B cell (primary cell): ENCODE measurements at regions not wholly inside any gene's neighbourhood (a gene's known extent, or its start where the extent isn't known, plus 50 kb on each side); places are given as distances from the start of the nearest gene placed in this dataset.

Experiments
- ATAC-seq: fragments of 200-7000 bp; cut with Tn5 transposase; one replicate; pipeline ENCODE4 v1.10.0; 2021; ENCODE audit warnings: low read depth, mild to moderate bottlenecking, moderate number of reproducible peaks, moderate library complexity
- CTCF ChIA-PET: fragments of 350-600 bp; sonication (Branson Sonifier 250); formaldehyde crosslinking; loops from one replicate; lab custom pipeline; 2021; ENCODE audit warnings: antibody characterized with exemption, inconsistent platforms; lab: Charles Lee
- POLR2A ChIA-PET: fragments of 350-600 bp; sonication (Branson Sonifier 250); formaldehyde crosslinking; loops from one replicate; lab custom pipeline; 2021; ENCODE audit warnings: antibody characterized with exemption; lab: Charles Lee
- DNase-seq: peaks from one replicate; pipeline ENCODE4 v3.0.0; 2013
- H2AFZ ChIP-seq: 2 replicates; pipeline ENCODE4 v1.6.1; 2012; ENCODE audit warnings: mild to moderate bottlenecking, low read depth, low read length; ENCODE audit not compliant: insufficient read depth, poor library complexity, severe bottlenecking
- H3K27ac ChIP-seq, 2 donors: 1 replicate in 1 of 2; 2 replicates in 1 of 2; pipeline ENCODE4 v1.5.1; 2012 to 2013; ENCODE audit warnings: low read length in 2 of 2, mild to moderate bottlenecking in 2 of 2, moderate library complexity in 1 of 2
- H3K27me3 ChIP-seq, 4 experiments: fragments of 200-600 bp in 1 of 4; sonication (generic) in 1 of 4; replicated peaks in 1 of 4; 1 replicate in 2 of 4; 2 replicates in 2 of 4; pipeline versions ENCODE4 v1.6.1 to v1.7.0; 2013 to 2016; ENCODE audit warnings: low read length in 3 of 4, mild to moderate bottlenecking in 2 of 4, mixed read lengths in 1 of 4, moderate library complexity in 1 of 4; ENCODE audit not compliant: insufficient read depth in 4 of 4, control insufficient read depth in 3 of 4; ENCODE audit errors: control extremely low read depth in 1 of 4
- H3K36me3 ChIP-seq, 2 experiments: replicated peaks in 1 of 2; 1 replicate in 1 of 2; 2 replicates in 1 of 2; pipeline versions ENCODE4 v1.6.1 to v1.7.1; 2013; ENCODE audit warnings: low read length in 1 of 2; ENCODE audit not compliant: insufficient read depth in 2 of 2, control insufficient read depth in 1 of 2; ENCODE audit errors: control extremely low read depth in 1 of 2, extremely low read depth in 1 of 2
- H3K4me1 ChIP-seq, 2 donors: fragments of 200-600 bp in 1 of 2; sonication (generic) in 1 of 2; 1 replicate in 1 of 2; 2 replicates in 1 of 2; pipeline versions ENCODE4 v1.5.1 to v1.6.1; 2013 to 2017; ENCODE audit warnings: low read length in 2 of 2; ENCODE audit not compliant: control insufficient read depth in 2 of 2, insufficient read depth in 2 of 2
- H3K4me2 ChIP-seq: replicated peaks from 2 replicates; pipeline ENCODE3; 2012; ENCODE audit warnings: mild to moderate bottlenecking, low read depth, low read length; ENCODE audit not compliant: poor library complexity, severe bottlenecking
- H3K4me3 ChIP-seq, 5 experiments: fragments of 200-600 bp in 1 of 5; sonication (generic) in 1 of 5; 1 replicate in 3 of 5; 2 replicates in 2 of 5; pipeline versions ENCODE4 v1.5.1 to v1.7.0; 2011 to 2016; ENCODE audit warnings: low read length in 4 of 5, mild to moderate bottlenecking in 4 of 5, low read depth in 2 of 5, control low read depth in 1 of 5, moderate library complexity in 1 of 5; ENCODE audit not compliant: insufficient read depth in 1 of 5; ENCODE audit errors: control extremely low read depth in 1 of 5, extremely low read depth in 1 of 5
- H3K79me2 ChIP-seq: fragments of 200-600 bp; sonication (generic); one replicate; pipeline ENCODE4 v1.6.0; 2016; ENCODE audit warnings: low read length; ENCODE audit not compliant: control insufficient read depth, insufficient read depth
- H3K9ac ChIP-seq: fragments of 200-600 bp; sonication (generic); 2 replicates; pipeline ENCODE4 v1.6.1; 2017; ENCODE audit warnings: mild to moderate bottlenecking, low read length, moderate library complexity
- H3K9me3 ChIP-seq, 3 donors: one replicate each; pipeline versions ENCODE4 v1.6.1 to v1.7.1; 2013; ENCODE audit warnings: low read length in 2 of 3; ENCODE audit not compliant: control insufficient read depth in 2 of 3, insufficient read depth in 1 of 3; ENCODE audit errors: control extremely low read depth in 1 of 3
- H4K20me1 ChIP-seq: 2 replicates; pipeline ENCODE4 v1.6.0; 2012; ENCODE audit warnings: mild to moderate bottlenecking, low read length; ENCODE audit not compliant: insufficient read depth, control insufficient read depth, poor library complexity, severe bottlenecking
- H3K27ac Mint-ChIP-seq: one replicate; pipeline ENCODE4 v1.8.0; 2021; ENCODE audit warnings: mixed read lengths
- H3K27me3 Mint-ChIP-seq: one replicate; pipeline ENCODE4 v1.8.0; 2021; ENCODE audit warnings: mixed read lengths
- H3K4me1 Mint-ChIP-seq: one replicate; pipeline ENCODE4 v1.8.0; 2021; ENCODE audit warnings: mixed read lengths
- H3K4me3 Mint-ChIP-seq: one replicate; pipeline ENCODE4 v1.8.0; 2021; ENCODE audit warnings: mixed read lengths
- H3K9me3 Mint-ChIP-seq: one replicate; pipeline ENCODE4 v1.8.0; 2022; ENCODE audit warnings: mixed read lengths; ENCODE audit not compliant: insufficient read depth
- EZH2 ChIP-seq: IDR thresholded peaks from 2 replicates; pipeline ENCODE4 v1.6.1; 2012; ENCODE audit warnings: borderline replicate concordance, low read depth, mild to moderate bottlenecking, moderate library complexity, low read length; ENCODE audit not compliant: insufficient read depth, poor library complexity, severe bottlenecking
- WGBS: methylation state at CpG from one replicate; pipeline ENCODE4 v1.1.5; 2013; ENCODE audit warnings: missing lambda C conversion rate; ENCODE audit not compliant: insufficient coverage; 5-methylcytosine and 5-hydroxymethylcytosine counted together
- intact Hi-C: fragments of 100-400 bp; cut with micrococcal nuclease; formaldehyde crosslinking; loops from one replicate; pipeline ENCODE4 v1.10.0; 2022
- TF ChIP-seq, protein P1 (sequence below): fragments of 200-600 bp; IDR thresholded peaks from one replicate; pipeline ENCODE4 v1.8.0; 2022; ENCODE audit warnings: antibody characterized with exemption, mild to moderate bottlenecking

GRCh38 chr4:134780244-134780643 is 578.7 kb upstream of the PABPC4L start:
- Histone ChIP-seq H3K27ac (no peak overlapping the region), H2AFZ (no peak overlapping the region), H3K36me3 (no peaks in the 10 kb centered on the region), H3K4me2 (no peak overlapping the region), H3K9ac (no peak overlapping the region), H3K79me2 (no peaks in the 10 kb centered on the region), H3K27me3 (no peaks in the 10 kb centered on the region), H3K9me3 (no peaks in the 10 kb centered on the region), H3K4me1 (no peaks in the 10 kb centered on the region), H4K20me1 (no peaks in the 10 kb centered on the region), H3K4me3 (no peak overlapping the region)
- ATAC-seq (no peak), DNase-seq (no peak)
- H3K4me1 Mint-ChIP-seq: no peaks in the 10 kb centered on the region
- H3K27ac Mint-ChIP-seq: no peak overlapping the region
- H3K27me3 Mint-ChIP-seq: no peaks in the 10 kb centered on the region
- peaks cover 1% of the 10 kb centered on the region for H3K9me3 Mint-ChIP-seq
- ChIA-PET CTCF (no interaction called here), POLR2A (no interaction called here)
- H3K4me3 Mint-ChIP-seq: no peak overlapping the region
- TF ChIP-seq, protein P1, sequence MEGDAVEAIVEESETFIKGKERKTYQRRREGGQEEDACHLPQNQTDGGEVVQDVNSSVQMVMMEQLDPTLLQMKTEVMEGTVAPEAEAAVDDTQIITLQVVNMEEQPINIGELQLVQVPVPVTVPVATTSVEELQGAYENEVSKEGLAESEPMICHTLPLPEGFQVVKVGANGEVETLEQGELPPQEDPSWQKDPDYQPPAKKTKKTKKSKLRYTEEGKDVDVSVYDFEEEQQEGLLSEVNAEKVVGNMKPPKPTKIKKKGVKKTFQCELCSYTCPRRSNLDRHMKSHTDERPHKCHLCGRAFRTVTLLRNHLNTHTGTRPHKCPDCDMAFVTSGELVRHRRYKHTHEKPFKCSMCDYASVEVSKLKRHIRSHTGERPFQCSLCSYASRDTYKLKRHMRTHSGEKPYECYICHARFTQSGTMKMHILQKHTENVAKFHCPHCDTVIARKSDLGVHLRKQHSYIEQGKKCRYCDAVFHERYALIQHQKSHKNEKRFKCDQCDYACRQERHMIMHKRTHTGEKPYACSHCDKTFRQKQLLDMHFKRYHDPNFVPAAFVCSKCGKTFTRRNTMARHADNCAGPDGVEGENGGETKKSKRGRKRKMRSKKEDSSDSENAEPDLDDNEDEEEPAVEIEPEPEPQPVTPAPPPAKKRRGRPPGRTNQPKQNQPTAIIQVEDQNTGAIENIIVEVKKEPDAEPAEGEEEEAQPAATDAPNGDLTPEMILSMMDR: no peak
- TF ChIP-seq EZH2: no peak
- no CpG with 5 or more reads among the region's 2 CpGs for WGBS
- intact Hi-C loops: no loop called here

DNA sequence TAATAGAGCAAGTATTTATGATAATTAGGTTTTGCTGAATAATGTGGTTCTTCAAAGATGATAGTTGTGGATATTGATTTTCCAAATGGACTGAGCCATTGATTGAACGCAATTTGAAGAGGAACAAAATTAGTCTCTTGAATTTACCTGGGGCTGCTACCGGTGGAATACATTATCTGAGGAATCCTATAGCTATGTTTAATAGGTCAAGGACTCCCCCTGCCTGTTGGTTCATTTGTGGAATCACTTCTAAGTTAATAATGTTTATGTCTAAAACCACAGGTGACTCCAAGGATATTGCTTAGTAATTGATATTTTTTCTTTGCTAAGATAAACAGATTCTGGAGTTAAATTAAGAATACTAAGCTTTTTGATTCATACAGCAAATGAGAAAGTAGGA is 576.0 kb upstream of the PABPC4L start:
- no peaks in the 10 kb centered on the region for H3K4me1 Mint-ChIP-seq
- Histone ChIP-seq H3K9ac (no peak overlapping the region), H4K20me1 (no peaks in the 10 kb centered on the region), H3K27ac (no peak overlapping the region), H3K4me2 (no peak overlapping the region), H3K4me1 (no peaks in the 10 kb centered on the region), H3K79me2 (no peaks in the 10 kb centered on the region), H2AFZ (no peak overlapping the region), H3K27me3 (no peaks in the 10 kb centered on the region), H3K36me3 (no peaks in the 10 kb centered on the region), H3K9me3 (peaks cover 0 to 14% (median 0%) of the 10 kb centered on the region in 3 donors), H3K4me3 (no peak overlapping the region)
- ChIA-PET CTCF (no interaction called here), POLR2A (no interaction called here)
- H3K27ac Mint-ChIP-seq: no peak overlapping the region
- intact Hi-C loops: no loop called here
- peaks cover 1% of the 10 kb centered on the region for H3K9me3 Mint-ChIP-seq
- TF ChIP-seq, protein P1: no peak
- TF ChIP-seq EZH2: no peak
- H3K27me3 Mint-ChIP-seq: no peaks in the 10 kb centered on the region
- DNase-seq (no peak), ATAC-seq (no peak)
- WGBS: 20% methylated on average over 1 of the region's 2 CpGs
- H3K4me3 Mint-ChIP-seq: no peak overlapping the region
